ENCODE measurements at regions not wholly inside any gene's neighbourhood (a gene's known extent, or its start where the extent isn't known, plus 50 kb on each side); places are given as distances from the start of the nearest gene placed in this dataset.

- H3K27ac ChIP-seq = no peak overlapping the region
- H3K4me3 ChIP-seq = peak overlapping the region; percentile 51
- TF ChIP-seq POLR2AphosphoS2 (conservative IDR thresholded peaks at IDR 0.05; ENCODE audit: low read length) (no peak), SREBF2 (IDR thresholded peaks at IDR 0.05) (peak; percentile 40; the same call in 1 of the 2 replicates), MAX (IDR thresholded peaks at IDR 0.05) (peak; percentile 42), JUN (IDR thresholded peaks at IDR 0.05) (no peak)
- ChIA-PET CTCF (interaction anchor here (1.0 kb wide), 2 partner anchors 20 to 199 kb away, joined by 3 to 4 read pairs; no protein-coding TSS in a partner anchor), POLR2A (interaction anchor here (0.9 to 1.7 kb wide), 3 partner anchors 21 to 107 kb away, joined by 3 to 5 read pairs (median 4); partner anchors contain the start of gene TRIM27)
- H3K4me2 ChIP-seq = peak overlapping the region; percentile 89
- DNase-seq (ENCODE audit: low read depth in 1 of 2, low spot score in 1 of 2) (peak in 1 of 2 experiments; percentile 81), ATAC-seq (peak; percentile 91 to 94), FAIRE-seq (peak; percentile 49)
- peaks cover 8% of the 10 kb centered on the region; the same call in 1 of the 3 replicates for H3K4me1 ChIP-seq
- WGBS (ENCODE audit: missing lambda C conversion rate) = 8% methylated on average over 27 of the region's 27 CpGs
- H3K9me3 ChIP-seq = no peaks in the 10 kb centered on the region
Measured at GRCh38 chr6:28816909-28817807, 106.6 kb downstream of the TRIM27 start.

GRCh38 chr6:28817808-28818145 is 106.0 kb downstream of the TRIM27 start:
- ChIA-PET CTCF (interaction anchor here (1.0 kb wide), 2 partner anchors 20 to 199 kb away, joined by 3 to 4 read pairs; no protein-coding TSS in a partner anchor), POLR2A (interaction anchor here (0.9 to 1.7 kb wide), 3 partner anchors 20 to 107 kb away, joined by 3 to 5 read pairs (median 4); partner anchors contain the start of gene TRIM27)
- 2% methylated on average over 6 of the region's 7 CpGs for WGBS (ENCODE audit: missing lambda C conversion rate)
- H3K4me3 ChIP-seq = peak overlapping the region; percentile 51
- H3K27ac ChIP-seq = no peak overlapping the region
- no peaks in the 10 kb centered on the region for H3K9me3 ChIP-seq
- no peak for TF ChIP-seq KDM5A (IDR thresholded peaks at IDR 0.05)
- TF ChIP-seq ZFP36 (IDR thresholded peaks at IDR 0.05; ENCODE audit: borderline replicate concordance, partially characterized antibody) = no peak
- TF ChIP-seq POLR2A (IDR thresholded peaks at IDR 0.05; ENCODE audit: low read length) = no peak
- TF ChIP-seq TFCP2L1 (CRISPR knock-in tag; IDR thresholded peaks at IDR 0.05) = no peak
- no peak for TF ChIP-seq MAX (IDR thresholded peaks at IDR 0.05)
- no peak for TF ChIP-seq ELK1 (IDR thresholded peaks at IDR 0.05; ENCODE audit: low read depth, low read length)
- TF ChIP-seq RAD21 (conservative IDR thresholded peaks at IDR 0.05 in 1 of 2, IDR thresholded peaks at IDR 0.05 in 1 of 2) = no peak
- no peak for TF ChIP-seq CBX2 (IDR thresholded peaks at IDR 0.05; ENCODE audit: borderline replicate concordance, low read depth)
- no peak for TF ChIP-seq POLR2AphosphoS2 (conservative IDR thresholded peaks at IDR 0.05; ENCODE audit: low read length)
- no peak for TF ChIP-seq BCL3 (IDR thresholded peaks at IDR 0.05)
- TF ChIP-seq CHD2 (IDR thresholded peaks at IDR 0.05; ENCODE audit: low read length, partially characterized antibody) = no peak
- ATAC-seq (peak; percentile 73 to 77; a peak in 5 of 6 replicates), FAIRE-seq (no peak), DNase-seq (ENCODE audit: low read depth in 1 of 2, low spot score in 1 of 2) (no peak)
- peaks cover 8% of the 10 kb centered on the region; the same call in 1 of the 3 replicates for H3K4me1 ChIP-seq
- peak overlapping the region; percentile 89 for H3K4me2 ChIP-seq

GRCh38 chr6:28824793-28825731 is 98.7 kb downstream of the TRIM27 start:
- 46% methylated on average over 33 of the region's 34 CpGs for WGBS (ENCODE audit: missing lambda C conversion rate)
- FAIRE-seq = no peak
- H3K27ac ChIP-seq = no peak overlapping the region
- CTCF ChIA-PET = interaction anchor here (0.8 to 4.0 kb wide), 3 partner anchors 12 to 191 kb away, joined by 3 to 24 read pairs (median 3); no protein-coding TSS in a partner anchor
- POLR2A ChIA-PET = no interaction called here
- no peak for DNase-seq (ENCODE audit: low read depth in 1 of 2, low spot score in 1 of 2)
- 0 out of 3 replicates have a peak overlapping the region, but pooled peaks have one; percentile 5 for H3K4me3 ChIP-seq
- ATAC-seq = peak in 1 of 2 experiments; percentile 40; a peak in 1 of 6 replicates
- no peaks in the 10 kb centered on the region for H3K9me3 ChIP-seq
- H3K4me2 ChIP-seq = peak overlapping the region; percentile 59
- TF ChIP-seq CHD4 (IDR thresholded peaks at IDR 0.05; ENCODE audit: borderline replicate concordance) = no peak
- TF ChIP-seq PHF8 (IDR thresholded peaks at IDR 0.05; ENCODE audit: borderline replicate concordance, low read depth) = no peak
- no peak for TF ChIP-seq HES2 (IDR thresholded peaks at IDR 0.05)
- TF ChIP-seq POLR2AphosphoS2 (conservative IDR thresholded peaks at IDR 0.05; ENCODE audit: low read length) = no peak
- TF ChIP-seq RFX5 (IDR thresholded peaks at IDR 0.05) = no peak
- TF ChIP-seq EHF (CRISPR knock-in tag; IDR thresholded peaks at IDR 0.05) = no peak
- no peak for TF ChIP-seq RNF2 (IDR thresholded peaks at IDR 0.05; ENCODE audit: borderline replicate concordance, low read depth)
- TF ChIP-seq JUNB (IDR thresholded peaks at IDR 0.05) = no peak
- no peak for TF ChIP-seq CBX8 (IDR thresholded peaks at IDR 0.05)
- TF ChIP-seq MAZ (IDR thresholded peaks at IDR 0.05; ENCODE audit: borderline replicate concordance, low read depth, low read length) = no peak
- TF ChIP-seq CBX2 (IDR thresholded peaks at IDR 0.05; ENCODE audit: borderline replicate concordance, low read depth) = no peak
- no peak for TF ChIP-seq MYC (IDR thresholded peaks at IDR 0.05; ENCODE audit: borderline replicate concordance, low read length)
- no peak for TF ChIP-seq EHMT2 (IDR thresholded peaks at IDR 0.05; ENCODE audit: low read depth)
- TF ChIP-seq RCOR1 (IDR thresholded peaks at IDR 0.05; ENCODE audit: low read depth, low read length) = no peak
- no peaks in the 10 kb centered on the region for H3K4me1 ChIP-seq

All from A549 (cell line).